HG02798 (cell line): ENCODE measurements at regions not wholly inside any gene's neighbourhood (a gene's known extent, or its start where the extent isn't known, plus 50 kb on each side); places are given as distances from the start of the nearest gene placed in this dataset.

Experiments
- ATAC-seq: cut with Tn5 transposase; IDR thresholded peaks from one replicate; pipeline ENCODE4 v1.9.1; 2021; ENCODE audit warnings: mild to moderate bottlenecking; ENCODE audit not compliant: unreplicated experiment, poor library complexity

DNA sequence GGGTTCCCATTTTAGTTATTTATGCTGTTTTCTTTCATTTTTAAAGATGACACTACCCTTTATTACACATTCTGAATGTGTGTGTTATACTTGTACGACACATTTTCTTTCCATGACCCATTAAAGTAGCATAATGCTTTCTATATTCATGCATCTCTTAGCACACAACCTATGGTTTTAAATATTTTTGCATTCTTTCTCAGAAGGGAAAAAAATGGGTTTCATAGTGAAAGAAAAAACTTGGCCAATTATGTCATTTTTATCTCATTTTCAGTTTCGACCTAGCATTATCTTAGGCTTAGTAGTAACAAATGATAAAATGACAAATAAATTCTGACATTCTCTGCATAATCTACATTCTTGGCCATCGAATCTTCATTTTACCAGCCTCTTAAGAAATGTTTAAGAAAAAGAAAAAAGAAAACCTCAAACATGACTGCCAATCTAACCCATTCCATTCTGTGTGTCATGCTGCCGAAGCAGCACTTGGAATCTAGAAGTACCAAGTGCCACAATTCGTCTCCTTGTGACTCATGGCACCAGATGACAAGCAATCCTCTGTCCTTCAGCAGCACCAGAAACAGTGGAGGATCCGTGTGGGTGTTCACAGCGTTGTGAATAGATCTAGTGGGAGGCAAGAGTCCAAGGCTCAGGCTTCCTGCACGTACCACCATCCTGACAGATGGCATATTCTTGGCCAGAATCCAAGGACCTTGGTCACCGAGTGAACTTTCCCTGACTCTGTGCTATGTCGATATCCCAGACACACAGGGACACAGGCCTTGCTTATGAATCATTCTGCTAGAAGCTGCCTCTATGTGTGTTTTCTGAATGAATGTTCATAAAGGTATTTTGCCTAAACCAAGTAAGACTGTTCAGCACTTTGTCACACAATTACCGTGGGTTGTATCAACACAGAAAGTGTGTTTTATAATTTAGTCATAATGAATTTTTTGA, 502.7 kb downstream of the NR2F1-AS1 start:
- ATAC-seq, result peak; percentile 78

DNA sequence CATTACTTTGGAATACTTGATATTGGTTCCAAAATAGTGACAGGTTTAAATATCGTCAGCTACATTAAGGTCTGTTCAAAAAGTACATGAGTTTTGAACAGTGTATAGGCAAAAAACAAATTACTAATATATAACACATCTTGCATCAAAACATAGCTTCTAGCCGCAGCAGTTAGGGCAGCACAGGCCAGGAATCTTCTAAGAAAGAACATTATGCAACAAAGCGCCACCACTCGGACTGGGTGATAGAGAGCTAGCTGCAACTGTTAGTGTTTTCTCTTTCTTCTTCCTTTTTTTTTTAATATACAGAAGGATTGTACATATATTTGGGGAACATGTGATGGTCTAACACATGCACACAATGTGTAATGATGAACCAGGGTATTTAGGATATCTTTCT, 504.5 kb downstream of the NR2F1-AS1 start:
- no peak for ATAC-seq

DNA sequence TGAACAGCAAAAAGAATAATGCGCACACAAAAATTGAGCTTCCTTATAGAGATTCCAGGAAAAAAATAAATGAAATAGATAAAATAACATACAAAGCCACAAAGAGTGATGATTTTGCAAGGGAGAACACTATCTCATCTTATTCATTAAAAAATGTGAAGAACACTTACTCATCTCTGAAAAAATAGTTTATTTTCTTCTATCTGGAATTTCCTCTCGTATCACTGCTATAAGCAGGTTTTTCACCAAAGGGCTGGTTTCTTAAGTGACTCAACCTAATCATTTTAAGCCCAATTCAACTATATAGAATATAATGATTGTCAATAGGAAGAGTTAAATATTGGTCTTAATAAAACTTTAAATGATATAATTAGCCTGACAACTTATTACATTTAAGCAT, 504.9 kb downstream of the NR2F1-AS1 start:
- no peak for ATAC-seq

DNA sequence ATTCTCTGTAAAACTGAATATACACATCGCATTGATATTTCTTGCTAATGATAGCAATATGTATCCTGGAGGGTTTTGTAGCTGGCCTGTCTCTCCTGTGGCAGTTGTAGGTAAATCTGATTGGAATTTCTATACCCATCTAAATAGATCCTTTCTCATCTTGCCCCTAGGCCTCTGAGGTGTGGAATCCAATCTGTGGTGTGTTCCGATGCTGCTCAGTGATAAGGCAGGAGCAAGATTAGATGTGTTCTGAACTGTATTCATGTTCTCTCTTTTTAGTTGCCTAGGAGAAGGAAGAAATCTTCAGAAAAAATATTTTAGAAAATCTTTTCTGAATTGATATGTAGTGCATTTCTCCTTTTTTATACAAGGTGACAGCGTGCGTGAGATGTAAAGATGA, 507.5 kb downstream of the NR2F1-AS1 start:
- ATAC-seq, result no peak

DNA sequence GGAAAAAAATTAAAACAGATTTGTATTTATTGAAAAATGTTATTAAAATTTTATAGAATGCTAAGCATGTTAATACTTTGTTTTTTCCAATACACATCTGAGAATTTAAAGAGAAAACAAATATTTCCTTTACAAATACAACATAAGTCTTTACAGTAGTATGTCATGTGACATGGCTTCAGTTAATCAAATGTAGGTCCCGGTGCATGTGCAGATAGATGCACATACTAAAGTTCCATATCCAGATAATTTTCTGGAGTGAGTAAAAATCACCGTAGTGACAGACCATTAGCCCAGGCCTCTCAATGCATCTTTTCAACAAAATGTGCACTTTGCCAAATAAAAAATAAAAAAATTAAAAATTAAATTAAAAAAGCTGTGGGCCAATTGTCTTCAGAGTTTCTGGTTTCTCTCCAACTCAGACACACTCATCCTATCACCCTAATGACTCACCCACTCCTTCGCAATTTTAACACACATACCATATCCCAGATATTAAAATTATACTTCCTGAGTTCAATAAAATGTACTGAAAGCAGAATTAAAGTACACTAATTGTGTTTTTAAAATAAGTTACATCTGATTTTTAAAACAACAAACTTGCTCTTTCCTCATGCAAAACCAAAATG, 508.1 kb downstream of the NR2F1-AS1 start:
- no peak for ATAC-seq

DNA sequence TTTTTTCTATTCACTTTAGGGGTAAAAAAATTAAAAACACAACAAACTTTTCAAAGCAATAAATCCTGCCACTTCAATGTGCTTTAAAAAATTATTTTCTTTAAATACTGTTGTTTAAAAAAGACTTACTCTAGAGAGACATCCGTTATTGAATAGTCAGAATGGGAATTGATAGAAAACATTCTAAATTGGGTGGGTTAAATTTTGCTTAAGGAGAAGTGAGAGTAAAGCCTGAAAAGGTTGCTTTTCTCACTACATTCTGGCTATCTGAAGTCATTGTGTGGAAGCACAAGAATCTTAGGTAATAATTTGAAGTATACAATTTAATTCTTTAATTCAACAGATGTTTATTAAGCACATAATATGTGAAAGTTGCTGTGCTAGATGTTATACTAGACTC, 509.3 kb downstream of the NR2F1-AS1 start:
- ATAC-seq, result no peak

DNA sequence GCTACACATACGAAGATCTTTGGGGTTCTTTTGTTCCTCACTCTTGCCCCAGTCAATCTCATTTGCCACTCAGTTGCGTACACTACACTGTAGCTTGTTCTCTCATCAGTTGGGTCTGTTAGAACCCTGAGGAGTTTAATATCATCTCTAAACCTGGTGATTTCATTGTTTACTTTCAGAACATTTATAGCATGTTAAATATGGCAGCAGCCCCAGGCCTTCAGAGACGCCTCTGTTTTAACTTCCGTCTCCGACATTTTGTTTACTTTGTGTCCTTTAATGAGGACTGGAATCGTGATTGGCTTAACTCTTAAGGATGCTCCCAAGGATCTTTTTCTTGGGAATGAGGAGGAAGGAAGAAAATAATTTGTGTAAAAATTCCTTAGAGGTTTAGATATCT, 510.1 kb downstream of the NR2F1-AS1 start:
- no peak for ATAC-seq

DNA sequence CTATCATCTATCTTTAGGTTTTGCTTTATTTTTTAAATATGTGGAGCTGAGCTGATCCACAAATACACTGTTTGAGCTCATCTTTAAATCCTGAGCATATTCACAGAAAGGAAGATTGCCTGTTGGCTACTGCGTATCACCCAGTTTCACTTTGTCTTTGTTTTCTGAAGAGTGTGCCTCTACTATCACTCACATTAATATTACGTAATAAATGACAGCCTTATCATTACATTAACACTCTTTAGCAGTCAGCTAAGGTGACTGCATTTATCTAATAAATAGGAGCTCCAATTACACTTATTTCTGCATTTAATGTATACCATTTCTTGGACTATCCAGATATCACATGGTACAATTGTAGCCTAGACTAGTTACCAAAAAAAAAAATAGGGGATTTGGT, 511.7 kb downstream of the NR2F1-AS1 start:
- no peak for ATAC-seq

DNA sequence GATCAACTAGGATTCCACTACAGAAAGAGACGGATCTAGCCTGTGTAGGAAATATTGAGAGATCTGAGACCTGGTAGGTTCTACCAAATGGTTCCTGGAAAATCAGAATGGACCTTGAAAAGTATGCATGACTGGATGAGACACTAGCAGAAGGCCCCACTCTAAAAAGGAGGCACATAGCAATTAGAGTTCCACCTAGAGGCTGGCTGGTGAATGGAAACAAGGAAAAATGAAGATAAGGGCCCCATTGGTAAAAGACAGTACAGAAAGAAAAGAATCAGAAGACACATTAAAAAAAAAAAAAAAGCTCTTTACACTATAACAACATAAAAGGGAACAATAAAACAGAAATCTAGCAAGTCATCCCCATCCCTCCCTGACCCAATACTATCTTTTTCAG, 518.5 kb downstream of the NR2F1-AS1 start:
- no peak for ATAC-seq

DNA sequence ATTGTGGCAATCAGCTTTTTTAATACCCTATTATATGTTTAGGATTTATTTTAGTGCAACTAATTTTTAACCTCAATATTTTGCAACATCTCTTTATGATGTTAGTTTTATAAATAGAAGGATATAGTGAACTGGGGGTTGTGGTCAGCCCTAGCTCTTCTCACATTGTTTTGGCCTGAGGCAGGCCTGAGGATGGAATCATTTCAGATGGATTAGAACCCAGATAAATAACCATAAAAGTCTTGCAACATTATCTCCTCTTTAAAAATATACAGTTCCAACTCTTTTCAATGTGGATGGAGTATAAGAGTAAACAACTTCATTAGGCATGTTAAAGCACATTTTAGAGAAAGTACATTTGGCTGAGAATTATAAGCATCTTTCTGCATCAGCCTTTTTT, 522.7 kb downstream of the NR2F1-AS1 start:
- ATAC-seq, result no peak

DNA sequence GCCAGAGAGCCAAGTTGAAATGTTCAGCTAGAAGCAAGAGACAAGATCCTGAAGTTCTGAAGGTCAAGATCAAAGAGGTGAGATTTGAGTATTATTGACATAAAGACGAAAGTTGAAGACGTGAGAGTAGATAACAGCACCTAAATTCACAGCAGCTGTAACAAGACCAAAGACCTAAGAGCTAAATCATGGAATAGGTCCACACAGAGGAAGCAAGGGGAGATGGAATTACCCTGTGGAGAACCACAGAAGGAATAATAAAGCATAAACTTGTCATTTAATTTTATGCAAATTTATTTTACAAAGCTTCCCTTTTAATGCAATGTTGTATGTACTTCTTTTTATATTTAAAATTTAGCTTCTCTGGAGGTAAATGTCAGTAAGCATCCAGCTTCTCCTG, 523.7 kb downstream of the NR2F1-AS1 start:
- no peak for ATAC-seq

DNA sequence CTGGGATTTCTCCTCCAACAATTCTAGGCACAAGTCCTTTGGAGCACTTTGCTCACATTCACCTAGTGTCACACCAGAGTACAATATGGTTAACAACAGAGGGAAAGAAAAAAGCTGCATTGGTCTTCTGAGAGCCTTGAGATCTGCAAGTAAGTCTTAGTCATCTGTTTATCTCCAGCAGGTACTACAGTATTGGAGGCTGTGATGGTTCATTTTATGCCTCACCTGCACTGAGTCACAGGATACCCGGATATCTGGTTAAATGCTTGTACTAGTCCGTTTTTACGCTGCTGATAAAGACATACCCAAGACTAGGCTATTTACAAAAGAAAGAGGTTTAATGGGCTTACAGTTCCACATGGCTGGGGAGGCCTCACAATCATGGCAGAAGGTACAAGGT, 525.0 kb downstream of the NR2F1-AS1 start:
- no peak for ATAC-seq

DNA sequence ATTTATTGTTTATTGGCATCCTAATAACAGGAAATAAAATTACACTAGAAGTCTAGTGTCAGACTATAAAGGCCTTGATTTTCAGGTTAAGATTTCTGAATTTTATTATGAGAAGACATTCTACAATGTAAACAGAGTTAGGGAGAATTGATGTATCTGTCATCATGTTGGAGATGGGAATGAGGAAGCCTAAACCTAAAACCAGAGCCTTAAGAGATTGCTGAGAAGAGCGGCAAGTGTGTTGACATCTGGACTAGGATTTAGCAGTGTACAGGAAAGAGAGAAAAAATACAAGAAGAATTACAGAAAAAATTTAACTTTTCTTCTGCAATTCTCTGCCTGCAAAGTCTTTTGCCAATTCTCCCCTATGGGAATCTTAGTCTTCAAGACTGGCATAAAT, 525.5 kb downstream of the NR2F1-AS1 start:
- ATAC-seq, result no peak

DNA sequence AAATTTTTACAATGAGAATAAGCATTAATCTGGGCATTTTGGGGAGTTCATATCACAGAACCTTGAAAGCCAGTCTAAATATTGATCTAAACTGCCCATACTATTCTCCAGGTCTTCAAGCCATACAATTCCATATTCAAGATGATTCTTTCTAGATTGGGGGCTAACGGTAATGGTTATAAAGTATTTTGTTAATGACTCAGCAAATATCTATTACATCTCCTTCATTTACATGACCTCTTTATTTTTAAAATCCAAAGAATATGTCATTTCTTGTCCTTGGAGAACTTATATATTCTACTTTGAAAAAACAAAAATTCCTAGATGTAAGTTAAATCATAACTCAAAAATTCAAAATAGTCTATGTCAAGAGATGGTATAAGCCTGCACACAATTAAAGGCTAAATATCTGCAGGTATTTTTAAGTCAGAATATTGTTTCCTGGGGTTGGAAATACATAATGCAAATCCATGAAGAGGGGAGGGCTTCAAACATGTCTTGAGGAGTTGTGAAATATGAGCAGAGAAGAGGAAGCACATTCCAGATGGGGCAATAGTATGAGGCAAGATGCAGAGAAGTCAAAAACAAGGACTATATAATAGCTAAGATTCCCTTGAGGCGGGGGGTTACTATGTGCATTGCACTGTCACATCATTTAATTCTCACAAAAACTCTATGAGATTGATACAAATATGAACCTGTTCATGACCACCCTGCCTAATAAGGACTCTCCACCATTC, 526.4 kb downstream of the NR2F1-AS1 start:
- no peak for ATAC-seq

DNA sequence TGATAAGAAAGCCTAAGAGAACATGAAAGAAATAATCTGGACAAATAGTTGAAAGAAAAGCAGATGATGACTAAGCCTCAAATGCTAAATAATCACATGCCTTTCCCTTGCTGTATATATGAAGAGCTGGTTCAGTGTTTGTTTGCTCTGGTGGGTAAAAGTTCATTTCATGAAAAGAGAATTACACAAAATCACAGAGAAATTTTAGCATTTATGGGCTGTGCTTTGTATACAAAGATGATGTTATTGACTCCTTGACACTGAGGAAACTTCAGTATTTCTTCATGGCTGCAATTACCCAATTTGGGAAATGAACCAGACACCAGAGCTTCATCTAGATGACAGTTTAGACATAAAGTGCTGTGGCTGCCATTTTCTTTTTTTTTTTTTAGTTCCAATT, 527.2 kb downstream of the NR2F1-AS1 start:
- ATAC-seq, result no peak

DNA sequence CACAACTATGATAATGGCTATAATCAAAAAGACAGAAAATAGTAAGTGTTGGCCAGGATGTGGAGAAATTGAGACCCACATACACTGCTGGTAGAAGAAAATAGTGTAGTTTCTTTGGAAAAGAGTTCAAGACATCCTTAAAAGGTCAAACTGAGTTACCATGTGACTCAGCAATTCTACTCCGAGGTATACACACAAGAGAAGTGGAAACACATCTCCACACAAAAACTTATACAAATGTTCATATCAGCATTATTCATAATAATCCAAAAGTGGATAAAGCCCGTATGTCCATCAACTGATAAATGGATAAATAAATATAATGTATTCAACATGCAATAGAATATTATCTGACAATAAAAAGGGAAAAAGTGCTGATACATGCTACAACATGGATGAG, 532.2 kb downstream of the NR2F1-AS1 start:
- ATAC-seq, result no peak

DNA sequence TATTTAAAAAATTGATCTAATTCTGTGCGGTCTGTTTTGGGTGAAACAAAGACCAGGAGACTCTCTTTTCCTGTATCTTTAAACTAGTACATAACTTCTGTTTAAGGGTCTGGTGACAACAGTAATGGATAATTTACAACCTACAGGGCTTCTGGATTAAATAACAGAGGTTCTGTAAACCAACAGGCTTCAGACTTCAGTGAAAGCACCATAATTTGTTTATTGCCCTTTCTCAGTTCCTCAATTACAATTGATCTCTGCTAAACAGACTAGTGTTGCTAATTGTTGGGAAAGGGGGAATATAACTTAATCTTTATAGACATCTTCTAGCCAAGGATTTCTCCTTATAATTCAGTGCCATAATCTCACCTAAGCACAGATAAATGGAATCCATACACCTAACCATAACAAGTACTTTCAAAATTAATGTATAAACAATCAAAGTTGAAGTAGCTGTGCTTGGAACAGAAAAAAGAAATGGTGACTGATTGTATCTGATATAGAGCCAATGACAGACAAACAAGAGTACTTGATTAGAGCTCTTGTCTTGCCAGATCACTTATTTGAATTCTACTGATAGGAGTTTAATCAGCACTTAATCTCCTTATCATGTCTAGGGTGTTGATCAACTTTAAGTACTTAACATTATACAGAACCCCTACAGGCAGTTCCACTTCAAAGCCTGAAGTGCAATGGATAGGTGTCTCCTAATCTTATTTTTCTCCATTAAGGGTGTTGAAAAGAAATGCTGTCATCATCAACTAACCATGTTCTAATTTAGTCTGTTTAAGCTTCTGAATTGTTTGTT, 536.0 kb downstream of the NR2F1-AS1 start:
- ATAC-seq, result no peak

DNA sequence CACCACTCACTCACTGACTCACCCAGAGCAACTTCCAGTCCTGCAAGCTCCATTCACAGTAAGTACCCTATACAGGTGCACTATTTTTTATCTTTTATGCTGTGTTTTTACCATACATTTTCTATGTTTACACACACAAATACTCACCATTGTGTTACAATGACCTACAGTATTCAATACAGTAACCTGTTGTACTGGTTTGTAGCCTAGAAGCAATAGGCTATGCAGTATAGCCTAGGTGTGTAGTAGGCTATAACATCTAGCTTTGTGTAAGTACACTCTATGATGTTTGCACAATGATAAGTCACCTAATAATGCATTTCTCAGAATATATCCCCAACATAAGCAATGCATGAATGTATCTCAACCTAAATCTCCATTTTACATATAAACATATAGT, 541.1 kb downstream of the NR2F1-AS1 start:
- no peak for ATAC-seq

DNA sequence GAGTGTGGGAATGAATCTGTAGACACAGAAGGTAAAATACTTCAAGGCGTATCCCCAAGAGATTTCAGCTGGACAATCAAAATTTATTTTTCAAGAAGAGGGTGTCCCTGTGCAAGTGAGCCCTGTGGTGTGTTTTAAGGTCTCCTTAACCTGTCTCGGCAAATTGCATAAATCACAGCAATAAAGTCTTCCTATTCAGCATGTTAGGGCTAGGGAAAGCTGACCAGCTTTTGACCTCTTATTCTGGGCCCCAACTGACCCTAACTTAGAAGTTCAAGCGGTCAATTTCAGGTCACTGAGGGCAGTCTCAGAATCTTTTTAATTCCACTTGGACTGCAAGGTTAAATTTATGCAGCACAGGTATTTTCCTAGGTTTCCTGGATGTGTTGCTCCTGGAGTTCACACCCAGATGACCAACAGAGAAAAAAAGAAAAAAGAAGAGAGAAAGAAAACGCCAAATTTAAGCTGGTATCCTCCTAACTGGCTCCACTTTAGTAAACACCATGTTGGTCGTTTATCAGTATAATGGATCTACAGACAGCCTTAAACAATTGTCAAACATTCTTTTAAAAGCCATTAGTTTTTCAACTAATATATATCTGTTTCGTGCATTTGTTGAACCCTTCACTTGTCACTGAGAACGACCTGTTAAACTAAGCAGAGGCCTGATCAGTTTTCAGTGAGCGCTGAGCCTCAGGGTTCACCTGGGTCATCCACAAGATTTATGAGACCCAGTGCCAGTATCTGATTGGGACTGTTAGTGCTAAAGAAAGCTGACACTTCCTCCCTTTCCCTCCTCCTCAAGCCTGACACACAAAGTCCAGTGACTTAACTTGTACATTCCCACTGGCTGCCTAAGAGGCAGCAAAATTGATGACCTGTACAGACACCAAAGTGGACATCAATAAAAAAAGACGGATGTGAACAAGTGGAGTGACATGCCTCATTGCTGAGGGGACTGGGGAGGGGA, 546.1 kb downstream of the NR2F1-AS1 start:
- ATAC-seq, result no peak
